ENCODE measurements at regions not wholly inside any gene's neighbourhood (a gene's known extent, or its start where the extent isn't known, plus 50 kb on each side); places are given as distances from the start of the nearest gene placed in this dataset.

- DNase-seq = no peak
Observed at GRCh38 chr1:34270181-34270580, 93.5 kb downstream of the C1orf94 start.

GRCh38 chr1:34272152-34272551 is 95.4 kb downstream of the C1orf94 start:
- DNase-seq = no peak

- no peak for DNase-seq
Observed at GRCh38 chr1:34275150-34275549, 98.4 kb downstream of the C1orf94 start.

- no peak for DNase-seq
Observed at GRCh38 chr1:34276606-34277005, 99.9 kb downstream of the C1orf94 start.

GRCh38 chr1:34277150-34277549 is 100.4 kb downstream of the C1orf94 start:
- no peak for DNase-seq

- DNase-seq = no peak
Observed at GRCh38 chr1:34278211-34278610, 101.5 kb downstream of the C1orf94 start.

- no peak for DNase-seq
Observed at GRCh38 chr1:34279971-34280370, 103.3 kb downstream of the C1orf94 start.

- DNase-seq = no peak
Observed at GRCh38 chr1:34280509-34280908, 103.8 kb downstream of the C1orf94 start.

- DNase-seq = no peak
Observed at GRCh38 chr1:34283142-34283541, 106.4 kb downstream of the C1orf94 start.

GRCh38 chr1:34286511-34286910 is 109.8 kb downstream of the C1orf94 start:
- DNase-seq = no peak

- DNase-seq = no peak
Observed at GRCh38 chr1:34290831-34291230, 114.1 kb downstream of the C1orf94 start.

GRCh38 chr1:34292472-34292871 is 115.8 kb downstream of the C1orf94 start:
- DNase-seq = no peak

- no peak for DNase-seq
Observed at GRCh38 chr1:34296059-34296458, 119.4 kb downstream of the C1orf94 start.

- DNase-seq = no peak
Observed at GRCh38 chr1:34302798-34303197, 126.1 kb downstream of the C1orf94 start.

- no peak for DNase-seq
Observed at GRCh38 chr1:34303218-34303617, 126.5 kb downstream of the C1orf94 start.

- no peak for DNase-seq
Observed at GRCh38 chr1:34306568-34306967, 129.9 kb downstream of the C1orf94 start.

GRCh38 chr1:34312359-34312758 is 135.7 kb downstream of the C1orf94 start:
- DNase-seq = no peak

- DNase-seq = no peak
Observed at GRCh38 chr1:34315974-34316373, 139.3 kb downstream of the C1orf94 start.

GRCh38 chr1:34316773-34317172 is 140.1 kb downstream of the C1orf94 start:
- DNase-seq = no peak

GRCh38 chr1:34319218-34319617 is 142.5 kb downstream of the C1orf94 start:
- no peak for DNase-seq

GRCh38 chr1:34320053-34320669 is 143.5 kb downstream of the C1orf94 start:
- no peak for DNase-seq

- no peak for DNase-seq
Observed at GRCh38 chr1:34322969-34323368, 146.3 kb downstream of the C1orf94 start.

GRCh38 chr1:34324879-34325440 is 148.3 kb downstream of the C1orf94 start:
- DNase-seq = no peak

GRCh38 chr1:34328281-34328799 is 151.6 kb downstream of the C1orf94 start:
- no peak for DNase-seq

- no peak for DNase-seq
Observed at GRCh38 chr1:34330061-34330460, 153.4 kb downstream of the C1orf94 start.
